Mesenchymal stem cell (in vitro differentiated cells and primary cell): ENCODE measurements at regions not wholly inside any gene's neighbourhood (a gene's known extent, or its start where the extent isn't known, plus 50 kb on each side); places are given as distances from the start of the nearest gene placed in this dataset.

ENCODE experiments used
- DNase-seq: peaks from one replicate; pipeline ENCODE4 v3.0.0-alpha.2; 2013
- H2AFZ ChIP-seq: one replicate; pipeline ENCODE4 v1.6.1; 2013; ENCODE audit warnings: low read depth, mild to moderate bottlenecking, control low read depth, inconsistent platforms, low read length, moderate library complexity
- H2AK5ac ChIP-seq: 2 replicates; pipeline ENCODE4 v1.6.1; 2013; ENCODE audit warnings: low read length, moderate library complexity, mild to moderate bottlenecking, inconsistent platforms; ENCODE audit not compliant: severe bottlenecking
- H2BK120ac ChIP-seq: one replicate; pipeline ENCODE4 v1.6.1; 2013; ENCODE audit warnings: low read depth, mild to moderate bottlenecking, inconsistent platforms, low read length, moderate library complexity
- H2BK12ac ChIP-seq, 2 experiments: one replicate each; pipeline ENCODE4 v1.6.1; 2013; ENCODE audit warnings: inconsistent platforms in 2 of 2, low read length in 2 of 2, mild to moderate bottlenecking in 2 of 2, moderate library complexity in 2 of 2, control low read depth in 1 of 2
- H2BK15ac ChIP-seq: one replicate; pipeline ENCODE4 v1.6.1; 2013; ENCODE audit warnings: mild to moderate bottlenecking, low read depth, inconsistent platforms; ENCODE audit not compliant: poor library complexity, severe bottlenecking
- H2BK5ac ChIP-seq: 2 replicates; pipeline ENCODE4 v1.6.1; 2013; ENCODE audit warnings: low read depth, mild to moderate bottlenecking, low read length, control low read depth, inconsistent platforms; ENCODE audit not compliant: poor library complexity, severe bottlenecking
- H3K14ac ChIP-seq, 2 experiments: one replicate each; pipeline ENCODE4 v1.6.1; 2013; ENCODE audit warnings: inconsistent platforms in 2 of 2, low read length in 2 of 2, control low read depth in 1 of 2, mild to moderate bottlenecking in 1 of 2, moderate library complexity in 1 of 2
- H3K18ac ChIP-seq, 2 experiments: one replicate each; pipeline ENCODE4 v1.6.1; 2013; ENCODE audit warnings: inconsistent platforms in 2 of 2, low read length in 2 of 2, control low read depth in 1 of 2, low read depth in 1 of 2, mild to moderate bottlenecking in 1 of 2
- H3K23ac ChIP-seq, 2 experiments: one replicate each; pipeline ENCODE4 v1.6.1; 2013; ENCODE audit warnings: inconsistent platforms in 2 of 2, low read length in 2 of 2, mild to moderate bottlenecking in 2 of 2, moderate library complexity in 2 of 2, control low read depth in 1 of 2
- H3K27ac ChIP-seq: 2 replicates; pipeline ENCODE4 v1.5.1; 2013; ENCODE audit warnings: mild to moderate bottlenecking, moderate library complexity, low read length, control low read depth, inconsistent platforms; ENCODE audit not compliant: poor library complexity, severe bottlenecking
- H3K27me3 ChIP-seq, 2 experiments: 2 replicates each; pipeline versions ENCODE4 v1.6.1 to v1.7.0; 2013; ENCODE audit warnings: low read length in 2 of 2, mild to moderate bottlenecking in 2 of 2, moderate library complexity in 2 of 2, control low read depth in 1 of 2, inconsistent platforms in 1 of 2; ENCODE audit not compliant: control insufficient read depth in 1 of 2, insufficient read depth in 1 of 2
- H3K36me3 ChIP-seq, 2 experiments: 2 replicates each; pipeline versions ENCODE4 v1.6.1 to v1.7.0; 2013; ENCODE audit warnings: low read length in 2 of 2, control low read depth in 1 of 2, inconsistent platforms in 1 of 2, low read depth in 1 of 2, mild to moderate bottlenecking in 1 of 2; ENCODE audit not compliant: insufficient read depth in 2 of 2, control insufficient read depth in 1 of 2
- H3K4ac ChIP-seq, 2 experiments: one replicate each; pipeline ENCODE4 v1.6.1; 2013; ENCODE audit warnings: inconsistent platforms in 2 of 2, low read length in 2 of 2, mild to moderate bottlenecking in 2 of 2, moderate library complexity in 2 of 2, control low read depth in 1 of 2, low read depth in 1 of 2
- H3K4me1 ChIP-seq: 2 replicates; pipeline ENCODE4 v1.6.1; 2013; ENCODE audit warnings: low read depth, low read length, control low read depth; ENCODE audit not compliant: control insufficient read depth, insufficient read depth
- H3K4me2 ChIP-seq: 2 replicates; pipeline ENCODE4 v1.6.1; 2013; ENCODE audit warnings: low read length, mild to moderate bottlenecking, inconsistent platforms; ENCODE audit not compliant: poor library complexity, severe bottlenecking
- H3K4me3 ChIP-seq, 2 experiments: 2 replicates each; pipeline versions ENCODE4 v1.5.1 to v1.7.0; 2013; ENCODE audit warnings: low read length in 2 of 2, mild to moderate bottlenecking in 2 of 2, control low read depth in 1 of 2, low read depth in 1 of 2; ENCODE audit not compliant: insufficient read depth in 1 of 2
- H3K79me1 ChIP-seq: replicated peaks from 2 replicates; pipeline ENCODE4 v1.6.1; 2013; ENCODE audit warnings: mild to moderate bottlenecking, control low read depth, low read length, inconsistent platforms; ENCODE audit not compliant: poor library complexity, severe bottlenecking
- H3K9ac ChIP-seq: 2 replicates; pipeline ENCODE4 v1.7.0; 2013; ENCODE audit warnings: mild to moderate bottlenecking, low read length, moderate library complexity
- H3K9me3 ChIP-seq: 2 replicates; pipeline ENCODE4 v1.7.0; 2013; ENCODE audit warnings: mild to moderate bottlenecking, low read length; ENCODE audit not compliant: control insufficient read depth
- H4K8ac ChIP-seq: one replicate; pipeline ENCODE4 v1.6.1; 2013; ENCODE audit warnings: inconsistent platforms, mild to moderate bottlenecking, low read length, moderate library complexity
- H4K91ac ChIP-seq: one replicate; pipeline ENCODE4 v1.6.1; 2013; ENCODE audit warnings: mild to moderate bottlenecking, low read length, inconsistent platforms
- WGBS: methylation state at CpG from one replicate; pipeline ENCODE4 v1.1.7; 2013; ENCODE audit warnings: mixed read lengths; 5-methylcytosine and 5-hydroxymethylcytosine counted together

- Histone ChIP-seq H3K27ac (no peak overlapping the region), H3K4ac (no peak overlapping the region), H3K36me3 (no peaks in the 10 kb centered on the region), H3K79me1 (no peaks in the 10 kb centered on the region), H2AK5ac (no peak overlapping the region), H4K8ac (no peak overlapping the region), H3K9ac (no peak overlapping the region), H2BK120ac (no peak overlapping the region), H2BK12ac (no peak overlapping the region), H2AFZ (no peak overlapping the region), H3K4me3 (no peak overlapping the region), H3K23ac (no peak overlapping the region), H3K14ac (no peak overlapping the region), H2BK15ac (no peak overlapping the region), H2BK5ac (no peak overlapping the region), H3K27me3 (no peaks in the 10 kb centered on the region), H3K4me1 (peaks cover 2% of the 10 kb centered on the region), H3K9me3 (peaks cover 5% of the 10 kb centered on the region), H3K18ac (no peak overlapping the region), H4K91ac (no peak overlapping the region), H3K4me2 (no peak overlapping the region)
- peak; percentile 2 for DNase-seq
- WGBS: 100% methylated on average over 2 of the region's 2 CpGs
These were observed 553.6 kb upstream of the GHITM start for GRCh38 chr10:83585686-83586085.

- Histone ChIP-seq H2AK5ac (no peak overlapping the region), H3K9me3 (peaks cover 43% of the 10 kb centered on the region), H4K8ac (no peak overlapping the region), H3K27ac (no peak overlapping the region), H2BK12ac (no peak overlapping the region), H3K14ac (no peak overlapping the region), H3K4me1 (no peaks in the 10 kb centered on the region), H2AFZ (no peak overlapping the region), H3K27me3 (no peaks in the 10 kb centered on the region), H3K9ac (no peak overlapping the region), H3K23ac (no peak overlapping the region), H2BK5ac (no peak overlapping the region), H3K79me1 (no peaks in the 10 kb centered on the region), H4K91ac (no peak overlapping the region), H3K36me3 (no peaks in the 10 kb centered on the region), H3K4me2 (no peak overlapping the region), H3K18ac (no peak overlapping the region), H2BK120ac (no peak overlapping the region), H3K4ac (no peak overlapping the region), H3K4me3 (no peak overlapping the region), H2BK15ac (no peak overlapping the region)
- WGBS: no CpG with 5 or more reads among the region's 1 CpG
- DNase-seq: peak; percentile 18
These were observed 546.9 kb upstream of the GHITM start for GRCh38 chr10:83592337-83592935.

GRCh38 chr10:83603708-83604107 lies 535.6 kb upstream of the GHITM start:
- WGBS: no CpG with 5 or more reads among the region's 1 CpG
- H3K9me3 ChIP-seq: no peaks in the 10 kb centered on the region
- H3K9ac ChIP-seq: no peak overlapping the region
- peak; percentile 74 for DNase-seq
- H2BK12ac ChIP-seq: no peak overlapping the region
- H2BK120ac ChIP-seq: no peak overlapping the region
- H3K4me1 ChIP-seq: no peaks in the 10 kb centered on the region
- no peak overlapping the region for H2BK5ac ChIP-seq
- H2AK5ac ChIP-seq: no peak overlapping the region
- H4K91ac ChIP-seq: no peak overlapping the region
- H4K8ac ChIP-seq: no peak overlapping the region
- H3K18ac ChIP-seq: no peak overlapping the region
- H3K36me3 ChIP-seq: no peaks in the 10 kb centered on the region
- H3K27me3 ChIP-seq: no peaks in the 10 kb centered on the region
- H3K27ac ChIP-seq: no peak overlapping the region
- no peak overlapping the region for H3K14ac ChIP-seq
- no peak overlapping the region for H3K4ac ChIP-seq
- H3K4me3 ChIP-seq: no peak overlapping the region
- no peak overlapping the region for H2BK15ac ChIP-seq
- H2AFZ ChIP-seq: no peak overlapping the region
- no peaks in the 10 kb centered on the region for H3K79me1 ChIP-seq
- H3K4me2 ChIP-seq: no peak overlapping the region
- H3K23ac ChIP-seq: no peak overlapping the region

- H2AK5ac ChIP-seq: peak overlapping the region; percentile 92
- no peak overlapping the region for H4K91ac ChIP-seq
- H4K8ac ChIP-seq: no peak overlapping the region
- H2BK120ac ChIP-seq: no peak overlapping the region
- no peak overlapping the region for H3K14ac ChIP-seq
- no peak overlapping the region for H3K4ac ChIP-seq
- H3K4me2 ChIP-seq: no peak overlapping the region
- no peaks in the 10 kb centered on the region for H3K27me3 ChIP-seq
- WGBS: 83% methylated on average over 2 of the region's 2 CpGs
- H3K4me1 ChIP-seq: no peaks in the 10 kb centered on the region
- no peaks in the 10 kb centered on the region for H3K9me3 ChIP-seq
- no peak overlapping the region for H2AFZ ChIP-seq
- H3K79me1 ChIP-seq: no peaks in the 10 kb centered on the region
- peak overlapping the region in 1 of 2 experiments; percentile 0 for H3K18ac ChIP-seq
- H2BK5ac ChIP-seq: peak overlapping the region; percentile 60
- H3K9ac ChIP-seq: no peak overlapping the region
- H3K36me3 ChIP-seq: no peaks in the 10 kb centered on the region
- no peak overlapping the region for H3K4me3 ChIP-seq
- H3K23ac ChIP-seq: no peak overlapping the region
- no peak overlapping the region for H2BK12ac ChIP-seq
- DNase-seq: peak; percentile 10
- H2BK15ac ChIP-seq: no peak overlapping the region
- peak overlapping the region; percentile 21 for H3K27ac ChIP-seq
These were observed 533.3 kb upstream of the GHITM start for GRCh38 chr10:83605783-83606630.
